Stimulated activated CD4-positive, alpha-beta T cell treated with anti-CD3 and anti-CD28 coated beads, Interleukin-4, amount 100 ng/mL, for 24 hours (primary cell): ENCODE measurements at regions not wholly inside any gene's neighbourhood (a gene's known extent, or its start where the extent isn't known, plus 50 kb on each side); places are given as distances from the start of the nearest gene placed in this dataset.
"Not testable (repeated sequence)": the region's sequence is repeated elsewhere in the genome, so short reads cannot be mapped to it uniquely, and the experiment has no call there.

Experiments used
- DNase-seq: peaks from one replicate; pipeline ENCODE4 v3.0.0-alpha.2; 2020

DNA sequence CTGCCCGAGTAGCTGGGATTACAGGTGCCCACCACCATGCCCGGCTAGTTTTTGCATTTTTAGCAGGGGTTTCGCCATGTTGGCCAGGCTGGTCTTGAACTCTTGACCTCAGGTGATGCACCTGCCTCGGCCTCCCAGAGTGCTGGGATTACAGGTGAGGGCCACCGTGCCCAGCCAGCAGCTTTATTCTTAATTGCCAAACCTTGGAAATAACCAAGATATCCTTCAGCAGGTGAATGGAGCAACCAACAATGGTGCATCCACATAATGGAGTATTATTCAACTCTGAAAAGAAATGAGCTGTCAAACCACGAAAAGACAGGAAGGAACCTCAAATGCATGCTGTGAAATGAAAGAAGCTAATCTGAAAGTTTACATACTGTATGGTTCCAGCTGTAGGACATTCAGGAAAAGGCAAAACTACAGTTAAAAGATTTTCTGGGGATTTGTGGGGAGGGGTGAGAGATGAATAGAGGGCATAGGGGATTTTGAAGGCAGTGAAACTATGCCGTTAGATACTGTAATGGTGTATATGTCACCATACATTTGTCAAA is 118.8 kb upstream of the CCND2 start:
- DNase-seq: no peak

GRCh38 chr12:4153343-4153892 is 120.1 kb upstream of the CCND2 start:
- peak; percentile 61 for DNase-seq

GRCh38 chr12:4152145-4152795 is 121.3 kb upstream of the CCND2 start:
- no peak for DNase-seq

DNA sequence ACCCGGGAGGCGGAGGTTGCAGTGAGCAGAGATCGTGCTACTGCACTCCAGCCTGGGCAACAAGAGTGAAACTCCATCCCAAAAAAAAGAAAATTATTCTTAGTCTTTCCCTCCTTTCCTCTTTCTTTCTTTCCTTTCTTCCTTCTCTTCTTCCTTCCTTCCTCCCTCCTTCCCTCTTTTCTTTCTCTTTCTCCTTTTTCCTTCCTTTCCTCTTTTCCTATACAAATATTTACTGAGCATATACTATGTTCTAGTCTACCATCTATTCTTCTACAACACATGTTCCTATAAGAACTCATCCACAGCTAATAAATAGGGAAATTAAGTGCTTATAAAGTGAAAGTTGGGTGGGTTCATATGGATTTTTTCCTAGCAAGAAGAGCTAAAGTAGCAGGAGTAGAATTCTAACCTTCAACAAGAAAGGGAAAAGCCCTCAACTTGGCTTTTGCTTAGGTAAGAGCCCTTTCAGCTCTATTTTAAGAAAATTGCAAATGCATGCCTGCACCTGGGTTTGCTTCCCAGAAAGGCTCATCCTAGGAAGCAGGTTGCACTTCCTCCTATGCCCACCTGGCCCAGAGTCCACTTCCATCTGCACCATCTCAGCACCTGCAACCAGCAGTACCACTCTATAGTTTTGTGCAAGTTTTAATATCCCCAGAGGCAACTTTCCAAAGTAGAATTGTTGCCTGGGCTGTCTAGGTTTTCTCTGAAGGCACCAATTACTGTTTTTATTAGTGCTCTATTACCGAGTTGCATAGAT is 122.0 kb upstream of the CCND2 start:
- DNase-seq: no peak

DNA sequence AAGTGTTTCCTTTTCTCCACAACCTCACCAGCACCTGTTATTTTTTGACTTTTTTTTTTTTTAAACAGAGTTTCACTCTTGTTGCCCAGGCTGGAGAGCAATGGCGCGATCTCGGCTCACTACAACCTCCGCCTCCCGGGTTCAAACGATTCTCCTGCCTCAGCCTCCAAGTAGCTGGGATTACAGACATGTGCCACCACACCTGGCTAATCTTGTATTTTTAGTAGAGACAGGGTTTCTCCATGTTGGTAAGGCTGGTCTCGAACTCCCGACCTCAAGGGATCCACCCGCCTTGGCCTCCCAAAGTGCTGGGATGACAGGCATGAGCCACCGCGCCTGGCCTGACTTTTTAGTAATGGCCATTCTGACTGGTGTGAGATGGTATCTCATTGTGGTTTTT is 123.2 kb upstream of the CCND2 start:
- DNase-seq: not testable (repeated sequence)

DNA sequence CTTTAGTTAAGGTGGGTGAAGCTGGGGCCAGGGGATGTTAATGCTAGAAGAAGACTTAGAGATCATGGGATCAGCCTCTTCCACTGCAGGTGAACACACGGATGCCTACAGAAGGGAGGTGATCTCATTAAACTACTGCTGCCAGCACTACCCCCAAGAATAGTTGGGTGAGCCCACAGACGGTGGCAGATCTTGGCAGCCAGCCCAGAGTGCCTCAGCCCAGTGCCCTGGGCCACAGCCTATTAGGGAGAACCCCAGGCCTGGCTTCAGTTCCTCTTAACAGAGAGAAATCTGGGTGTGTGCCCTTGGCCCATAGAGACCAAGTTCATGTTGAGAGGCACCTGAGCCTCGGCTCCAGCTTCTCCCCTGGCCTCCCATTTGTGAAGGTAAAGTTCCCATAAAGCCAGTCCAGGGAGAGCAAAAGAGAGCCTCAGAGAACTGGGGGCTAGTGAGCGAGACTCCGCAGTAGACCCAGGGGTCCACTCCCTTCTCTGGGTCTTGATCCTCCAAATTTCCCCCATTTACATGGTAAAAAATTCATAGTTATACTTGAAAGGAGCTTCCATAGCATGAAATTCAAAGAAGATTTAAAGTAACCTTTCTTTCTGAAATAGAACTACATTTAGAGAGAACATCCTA is 125.0 kb upstream of the CCND2 start:
- DNase-seq: peak; percentile 48

DNA sequence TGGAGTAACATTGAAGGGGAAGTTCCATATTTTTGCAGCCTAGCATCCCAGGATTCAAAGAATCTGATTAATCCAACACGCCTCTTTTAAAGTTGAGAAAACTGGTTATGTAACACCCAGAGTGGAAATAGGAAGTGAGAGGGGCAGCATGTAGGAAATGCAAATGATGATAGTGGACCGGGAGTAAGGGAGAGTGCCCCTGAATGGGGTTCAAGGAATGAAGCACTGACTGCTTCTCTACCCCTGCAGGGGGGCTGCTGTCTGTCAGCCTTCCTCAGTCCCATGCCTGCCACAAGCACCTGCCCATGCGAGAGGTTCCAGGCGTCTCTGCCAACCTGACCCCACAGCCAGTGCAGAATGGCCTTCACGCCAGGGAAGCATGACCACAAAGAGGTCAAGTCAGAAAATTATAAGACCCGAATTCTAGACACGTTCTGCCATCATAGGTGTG is 126.5 kb upstream of the CCND2 start:
- no peak for DNase-seq

DNA sequence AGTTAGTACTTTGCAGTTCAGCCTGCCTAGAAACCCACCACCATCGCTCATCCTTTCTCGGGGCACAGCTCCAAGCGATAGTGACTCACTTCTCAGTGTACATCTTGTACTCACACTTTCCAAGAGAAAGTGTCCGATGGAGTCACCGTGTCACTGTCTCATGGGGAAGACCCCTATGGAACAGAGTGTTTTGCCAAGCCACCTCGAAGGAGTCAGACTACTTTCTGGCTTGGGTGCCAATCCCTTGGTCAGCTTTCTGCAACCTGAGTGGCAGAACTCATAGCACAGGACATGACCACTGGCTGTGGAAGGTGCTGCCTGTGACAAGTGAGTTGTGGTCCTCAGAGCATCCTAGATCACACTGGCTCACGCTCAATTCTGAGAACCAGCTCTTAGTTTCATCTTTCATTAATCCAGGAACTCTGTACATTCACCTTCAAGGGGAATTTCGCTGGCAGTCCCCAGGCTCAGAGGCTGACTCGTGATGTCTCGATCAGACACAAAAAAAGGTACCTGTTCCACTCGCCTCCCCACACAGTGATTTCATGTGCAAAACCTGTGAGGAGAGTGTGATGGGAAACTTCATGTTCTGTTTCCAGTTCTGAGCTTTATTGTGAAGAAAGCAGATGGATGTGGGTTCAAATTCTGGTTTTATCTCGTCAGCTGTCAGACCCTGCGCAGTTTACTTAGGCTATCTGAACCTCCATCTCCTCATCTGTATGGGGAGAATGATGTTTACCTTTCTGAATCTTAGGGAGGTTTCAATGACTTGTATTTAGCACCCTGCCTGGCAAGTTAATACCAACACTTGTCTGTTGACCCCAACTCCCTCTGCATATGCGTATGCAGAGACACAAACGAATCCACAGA is 127.3 kb upstream of the CCND2 start:
- peak; percentile 80 for DNase-seq

DNA sequence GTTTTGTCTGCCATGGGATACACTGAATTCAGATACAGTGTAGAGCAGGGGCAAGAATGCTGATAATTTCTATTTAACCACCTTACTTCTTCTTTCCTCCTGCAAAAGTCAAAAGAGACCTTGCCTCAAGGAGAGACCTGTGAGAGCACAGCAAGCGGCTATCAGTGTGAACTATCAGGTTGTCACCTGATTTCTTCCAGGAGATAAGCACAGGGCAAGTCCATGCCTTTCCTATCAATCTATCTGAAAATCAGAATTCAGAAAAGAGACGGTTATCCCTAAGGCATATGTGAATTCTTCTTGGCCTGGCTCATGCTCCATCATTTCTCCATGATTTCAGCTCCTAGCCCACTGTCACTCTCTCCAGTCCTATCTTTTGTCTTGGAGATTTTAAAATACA is 128.9 kb upstream of the CCND2 start:
- DNase-seq: no peak

- DNase-seq: peak; percentile 32
Observed at GRCh38 chr12:4143896-4144295, 129.7 kb upstream of the CCND2 start.

DNA sequence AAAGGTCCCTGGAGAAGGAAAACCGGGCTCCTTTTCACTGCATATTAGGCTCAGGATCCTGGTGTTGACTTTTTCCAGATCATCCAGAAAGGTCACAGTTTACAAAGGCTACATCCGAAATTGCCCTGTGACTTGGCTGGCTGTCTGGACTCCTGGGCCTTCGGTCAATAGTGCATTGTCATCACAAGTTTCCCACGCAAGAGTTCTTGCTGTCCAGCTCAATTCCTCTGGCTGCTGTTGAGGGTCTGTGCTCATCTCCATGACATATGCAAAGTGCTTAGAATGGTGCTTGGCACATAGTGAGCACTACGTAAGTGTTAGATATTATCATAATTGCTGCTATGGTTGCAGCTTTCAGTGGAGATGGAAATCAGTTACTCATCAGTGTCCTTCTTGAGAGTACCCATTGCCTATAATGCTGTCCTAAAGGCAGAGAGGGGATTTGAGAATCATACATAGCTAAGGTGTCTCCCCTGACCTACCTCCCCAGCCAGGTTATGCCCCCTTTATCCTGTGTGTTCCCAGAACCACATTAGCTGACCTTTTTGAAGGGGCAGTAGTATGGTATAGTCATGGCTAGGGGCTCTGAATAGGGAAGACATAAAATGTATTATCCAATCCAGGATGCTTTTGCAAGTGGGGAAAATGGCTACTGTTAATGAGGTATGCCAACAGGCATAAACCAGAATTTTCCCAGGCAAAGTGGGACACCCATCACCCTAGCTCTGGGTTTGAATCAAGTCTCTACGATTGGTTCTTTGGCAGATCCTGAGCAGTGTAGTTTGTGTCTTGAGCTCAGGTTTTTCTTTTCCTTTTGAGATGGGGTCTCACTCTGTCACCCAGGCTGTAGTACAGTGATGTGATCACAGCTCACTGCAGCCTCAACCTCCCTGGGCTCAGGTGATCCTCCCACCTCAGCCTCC is 132.0 kb upstream of the CCND2 start:
- no peak for DNase-seq

DNA sequence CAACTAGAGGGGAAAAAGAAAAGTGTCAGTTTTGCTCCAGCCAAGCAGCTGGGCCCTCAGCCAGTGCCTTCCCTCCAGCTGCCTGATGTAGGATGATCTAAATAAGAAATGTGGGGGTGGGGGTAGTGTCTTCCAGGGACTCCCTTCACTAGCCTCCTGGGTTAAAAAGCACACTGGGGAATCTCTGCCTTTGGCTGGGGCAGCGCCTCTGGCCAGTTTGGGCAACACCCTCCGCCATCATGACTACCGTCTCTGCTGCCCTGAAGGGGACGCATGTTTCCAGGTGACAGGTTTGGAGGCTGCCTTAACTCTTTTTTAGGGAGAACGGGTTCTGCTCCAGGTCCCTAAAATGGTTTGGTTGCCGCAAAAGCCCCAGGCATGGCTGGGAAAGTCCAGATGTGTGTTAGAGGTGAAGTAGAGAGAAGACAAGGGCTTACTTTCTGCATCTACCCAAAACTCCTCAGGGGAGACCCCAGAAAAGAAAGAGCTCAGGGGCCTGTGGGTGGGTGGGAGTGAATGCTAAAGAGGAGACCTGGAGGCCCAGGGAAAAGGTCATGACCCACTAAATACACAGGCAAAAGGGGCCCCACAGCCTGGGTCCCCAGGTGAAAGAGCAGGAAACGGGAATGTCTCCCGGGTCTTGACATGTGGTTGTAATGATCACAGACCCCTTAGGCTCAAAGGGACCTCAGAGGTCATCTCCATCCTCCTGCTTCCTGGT is 132.8 kb upstream of the CCND2 start:
- DNase-seq: no peak

- DNase-seq: no peak
Observed at GRCh38 chr12:4139191-4139590, 134.4 kb upstream of the CCND2 start.

GRCh38 chr12:4138532-4138931 is 135.0 kb upstream of the CCND2 start:
- not testable (repeated sequence) for DNase-seq

DNA sequence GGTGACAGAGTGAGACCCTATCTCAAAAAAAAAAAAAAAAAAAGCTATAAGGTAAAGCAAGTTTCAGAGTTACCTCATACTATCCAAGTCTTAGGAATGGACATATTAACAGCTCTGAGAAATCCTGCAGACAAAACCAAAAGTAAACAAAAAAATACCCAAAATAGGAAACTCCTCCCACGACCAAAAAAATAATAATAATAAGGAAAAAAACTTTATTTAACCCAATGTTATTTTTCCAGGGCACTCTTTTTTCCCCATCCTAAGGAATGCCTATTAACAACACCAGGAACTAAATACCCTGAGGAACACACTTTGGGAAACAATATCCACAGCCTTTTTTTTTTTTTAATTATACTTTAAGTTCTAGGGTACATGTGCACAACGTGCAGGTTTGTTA is 135.5 kb upstream of the CCND2 start:
- DNase-seq: no peak

DNA sequence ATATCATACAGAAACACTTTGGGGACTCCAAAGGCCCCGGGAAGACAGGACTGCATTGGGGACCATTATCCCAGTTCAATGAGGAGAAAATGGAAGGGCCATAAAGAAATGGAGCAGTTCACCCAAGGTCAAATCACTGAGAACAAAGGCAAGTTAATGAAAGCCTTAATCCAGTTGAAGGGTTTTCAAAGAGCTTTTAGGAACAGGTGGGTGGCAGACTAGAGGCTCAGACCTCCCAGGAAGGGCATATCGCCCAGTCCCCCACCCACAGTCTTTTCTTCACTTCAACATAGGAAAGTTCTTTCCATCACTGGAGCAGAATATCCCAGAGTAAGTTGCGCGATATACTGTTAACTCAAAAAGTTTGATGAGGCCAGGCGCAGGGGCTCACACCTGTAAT is 136.1 kb upstream of the CCND2 start:
- DNase-seq: no peak

- no peak for DNase-seq
Observed at GRCh38 chr12:4137015-4137414, 136.5 kb upstream of the CCND2 start.

DNA sequence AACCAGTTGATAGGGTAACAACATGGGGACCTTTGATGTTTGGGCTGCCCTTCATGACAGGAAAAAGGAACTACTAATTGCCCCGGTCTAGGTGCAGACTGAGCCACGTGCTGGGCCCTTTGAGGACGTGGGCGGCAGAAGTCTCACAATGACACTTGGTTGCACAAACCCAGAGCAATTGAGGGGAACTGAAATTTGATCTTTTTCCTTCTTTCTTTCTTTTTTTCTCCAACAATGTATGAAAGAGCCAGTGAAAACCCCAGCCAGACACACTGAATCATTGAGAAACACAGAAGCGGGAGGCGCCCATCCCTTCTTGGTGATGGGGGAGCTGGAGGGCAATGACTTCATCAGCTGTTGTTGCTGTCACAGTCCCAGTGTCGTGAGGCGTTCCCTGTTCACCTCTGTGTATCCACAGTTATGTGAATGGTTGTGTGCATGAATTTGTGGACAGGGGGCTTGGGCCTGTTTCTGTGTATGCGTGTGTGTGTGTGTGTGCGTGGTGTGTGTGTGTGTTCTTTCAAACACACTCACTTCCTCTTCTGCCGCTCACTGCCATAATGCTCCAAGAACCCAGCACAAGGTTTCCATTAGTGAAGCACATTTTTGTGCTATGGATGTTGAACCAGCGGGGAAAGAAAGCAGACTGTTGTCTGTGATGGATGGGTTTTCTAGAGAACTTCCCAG is 137.5 kb upstream of the CCND2 start:
- peak; percentile 79 for DNase-seq

GRCh38 chr12:4134448-4135263 is 138.9 kb upstream of the CCND2 start:
- DNase-seq: no peak
